ENCODE measurements at regions not wholly inside any gene's neighbourhood (a gene's known extent, or its start where the extent isn't known, plus 50 kb on each side); places are given as distances from the start of the nearest gene placed in this dataset.
"Not testable (repeated sequence)": the region's sequence is repeated elsewhere in the genome, so short reads cannot be mapped to it uniquely, and the experiment has no call there.

DNA sequence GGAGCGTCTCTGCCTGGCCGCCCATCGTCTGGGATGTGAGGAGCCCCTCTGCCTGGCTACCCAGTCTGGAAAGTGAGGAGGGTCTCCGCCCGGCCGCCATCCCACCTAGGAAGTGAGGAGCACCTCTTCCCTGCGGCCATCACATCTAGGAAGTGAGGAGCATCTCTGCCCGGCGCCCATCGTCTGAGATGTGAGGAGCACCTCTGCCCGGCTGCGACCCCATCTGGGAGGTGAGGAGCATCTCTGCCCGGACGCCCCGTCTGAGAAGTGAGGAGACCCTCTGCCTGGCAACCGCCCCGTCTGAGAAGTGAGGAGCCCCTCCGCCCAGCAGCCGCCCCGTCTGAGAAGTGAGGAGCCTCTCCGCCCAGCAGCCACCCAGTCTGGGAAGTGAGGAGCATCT lies 84.5 kb downstream of the IDS start:
- not testable (repeated sequence) for DNase-seq (ENCODE audit: low read depth)

DNA sequence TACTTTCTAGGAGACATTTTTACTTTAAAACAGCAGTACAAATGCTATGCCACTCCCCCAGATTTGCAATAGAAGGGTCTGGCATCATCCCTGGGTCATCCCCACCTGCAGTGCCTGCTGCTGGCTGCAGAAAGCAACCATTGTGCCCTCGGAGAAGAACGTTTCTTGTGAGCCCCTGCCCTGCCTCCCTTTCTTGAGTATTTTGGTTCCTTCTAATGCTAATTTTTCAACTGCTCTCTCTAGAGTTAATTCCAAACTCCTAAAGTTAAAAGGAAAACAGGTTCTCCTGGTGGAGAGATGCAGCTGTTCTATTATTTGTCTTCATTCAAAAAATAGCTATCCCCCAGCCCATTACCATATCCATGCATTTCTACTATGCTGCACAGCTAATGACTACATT lies 107.1 kb downstream of the IDS start:
- DNase-seq (ENCODE audit: low read depth), result no peak

- no peak for DNase-seq (ENCODE audit: low read depth)
Measured at GRCh38 chrX:149392921-149393320, 112.2 kb downstream of the IDS start.

DNA sequence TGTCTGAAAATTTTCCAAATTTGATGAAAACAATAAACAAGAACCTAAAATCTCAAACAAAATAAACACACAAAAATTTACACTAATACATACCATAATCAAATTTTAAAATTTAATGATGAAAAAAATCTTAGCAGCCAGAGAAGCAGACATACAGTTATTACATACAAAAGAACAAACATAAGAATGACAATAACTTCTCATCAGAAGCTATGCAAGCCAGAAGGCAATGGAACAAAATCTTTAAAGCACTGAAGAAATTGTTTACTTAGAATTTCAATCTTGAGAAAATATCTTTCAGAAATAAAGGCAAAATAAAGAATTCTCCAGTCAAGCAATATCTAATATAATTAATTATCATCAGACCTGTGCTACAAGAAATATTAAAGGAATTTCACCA lies 121.3 kb downstream of the IDS start:
- no peak for DNase-seq (ENCODE audit: low read depth)

DNA sequence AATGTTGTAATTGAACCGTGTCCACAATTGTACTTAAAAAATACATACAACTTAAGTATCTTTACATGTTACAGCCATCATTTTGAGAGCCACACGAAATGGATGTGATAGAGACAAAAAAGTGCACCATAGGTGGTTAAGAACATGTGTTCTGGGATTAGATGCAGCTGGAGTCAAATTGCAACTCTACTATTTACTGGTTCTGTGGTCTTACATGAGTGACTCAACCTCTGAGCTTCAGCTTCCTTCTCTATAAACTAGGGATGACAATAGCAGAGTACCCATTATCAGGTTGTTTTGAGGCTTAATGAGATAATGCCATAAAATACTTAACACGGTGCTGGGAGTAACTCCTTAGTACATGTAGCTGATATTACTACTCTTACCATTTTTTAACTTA lies 130.4 kb downstream of the IDS start:
- no peak for DNase-seq (ENCODE audit: low read depth)

GRCh38 chrX:149372866-149373265 lies 132.2 kb downstream of the IDS start:
- no peak for DNase-seq (ENCODE audit: low read depth)

GRCh38 chrX:149371986-149372385 lies 133.1 kb downstream of the IDS start:
- peak; percentile 68 for DNase-seq (ENCODE audit: low read depth)

GRCh38 chrX:149370097-149370496 lies 135.0 kb downstream of the IDS start:
- peak; percentile 61 for DNase-seq (ENCODE audit: low read depth)

- no peak for DNase-seq (ENCODE audit: low read depth)
Measured at GRCh38 chrX:149365552-149365951, 139.6 kb downstream of the IDS start.

DNA sequence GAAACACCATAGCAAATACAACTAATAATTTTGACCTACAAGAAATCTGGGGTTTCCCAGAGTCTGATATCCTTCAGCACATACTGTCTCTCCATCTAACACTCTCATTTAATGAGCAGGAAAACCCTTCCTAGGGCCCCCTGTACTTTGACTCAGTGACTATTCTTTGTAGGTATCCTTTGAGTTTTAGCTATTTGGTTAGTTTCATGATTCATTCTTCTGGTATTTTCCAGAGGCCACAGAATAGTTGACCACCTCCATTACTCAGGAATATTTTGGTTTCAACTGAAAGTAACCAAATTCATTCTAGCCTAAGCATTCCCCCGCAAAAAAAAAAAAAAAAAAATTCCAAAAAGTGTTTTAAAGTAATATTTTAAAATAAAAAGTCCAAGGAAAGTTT lies 140.0 kb downstream of the IDS start:
- DNase-seq (ENCODE audit: low read depth), result no peak

DNA sequence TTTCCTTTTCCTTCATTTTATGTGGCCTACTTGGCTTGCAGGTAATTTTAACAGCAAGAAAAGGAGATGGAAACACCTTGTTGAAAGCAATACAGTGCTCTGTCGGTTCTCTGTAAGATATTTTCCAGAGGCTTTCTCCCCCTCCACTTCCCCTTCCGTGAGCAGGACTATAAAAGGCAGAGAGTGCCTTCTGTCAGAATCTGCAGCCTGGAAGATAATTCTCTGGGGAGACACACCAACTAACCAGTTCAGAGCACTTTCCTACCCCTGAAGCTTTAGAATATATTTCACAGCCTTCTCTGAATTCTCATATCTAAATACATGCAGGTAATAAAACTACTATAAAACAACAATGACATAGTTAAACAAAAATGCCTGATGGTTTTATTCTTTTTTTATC lies 141.1 kb downstream of the IDS start:
- DNase-seq (ENCODE audit: low read depth), result no peak

- no peak for DNase-seq (ENCODE audit: low read depth)
Measured at GRCh38 chrX:149346306-149346705, 158.8 kb downstream of the IDS start.

DNA sequence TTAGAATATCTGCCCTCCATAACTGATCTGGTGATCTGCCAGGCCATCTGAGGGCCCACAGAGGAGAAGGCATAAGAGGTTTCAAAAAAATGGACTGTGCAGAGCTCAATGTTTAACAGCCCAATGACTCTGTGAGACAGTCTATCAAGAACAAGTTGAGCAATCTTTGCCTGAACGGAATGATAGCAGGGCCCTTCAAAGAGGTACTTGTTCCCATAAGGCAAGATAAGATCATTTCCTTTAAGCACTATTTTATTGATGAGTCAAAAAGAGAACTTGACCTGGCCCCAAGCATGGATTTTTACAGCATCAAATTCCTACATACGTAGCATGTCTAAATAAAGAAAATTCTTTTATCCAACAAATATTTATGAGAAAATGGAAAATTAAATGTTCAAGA lies 182.8 kb downstream of the IDS start:
- DNase-seq (ENCODE audit: low read depth), result no peak

GRCh38 chrX:149313871-149314371 lies 191.2 kb downstream of the IDS start:
- DNase-seq (ENCODE audit: low read depth), result peak; percentile 56

DNA sequence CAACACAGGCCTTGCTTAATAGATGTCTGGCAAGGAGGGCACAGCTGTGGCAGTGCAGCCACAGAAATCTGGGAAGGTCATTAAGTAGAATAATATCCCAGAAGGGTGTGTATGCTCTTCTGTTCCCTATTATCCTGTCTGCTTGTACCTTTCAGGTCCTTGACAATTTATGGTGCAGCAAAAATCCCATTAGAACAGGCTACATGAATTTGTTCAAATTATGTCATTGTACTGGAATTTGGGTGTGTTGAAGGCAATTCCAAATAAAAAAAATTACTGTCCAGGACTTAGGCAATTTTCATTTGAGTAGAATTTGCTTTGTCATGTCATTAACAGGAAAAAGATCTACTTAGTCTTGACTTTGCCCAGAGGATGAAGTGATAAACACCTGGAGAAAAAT lies 192.1 kb downstream of the IDS start:
- peak; percentile 45 for DNase-seq (ENCODE audit: low read depth)

GRCh38 chrX:149312097-149312496 lies 193.0 kb downstream of the IDS start:
- DNase-seq (ENCODE audit: low read depth), result no peak

- no peak for DNase-seq (ENCODE audit: low read depth)
Measured at GRCh38 chrX:149302705-149303104, 202.4 kb downstream of the IDS start.

DNA sequence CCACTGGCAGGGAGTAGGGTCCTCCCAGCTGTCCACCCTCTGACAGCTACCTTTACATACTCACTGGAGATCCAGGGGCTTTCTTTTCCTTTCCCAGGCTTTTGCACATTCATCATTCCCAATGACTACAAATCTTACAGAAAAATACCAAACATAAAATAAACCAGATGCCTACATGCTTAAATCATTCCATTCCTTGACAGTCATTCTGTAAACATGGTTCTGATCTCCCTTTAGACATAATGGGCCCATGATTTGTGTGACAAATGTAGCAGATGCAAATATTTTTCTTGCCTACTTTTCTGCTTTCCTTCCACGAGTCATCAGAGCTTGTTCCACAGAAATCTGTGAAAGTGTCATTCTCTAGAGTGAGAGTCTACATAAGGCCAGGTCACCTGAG lies 207.0 kb downstream of the IDS start:
- DNase-seq (ENCODE audit: low read depth), result no peak

DNA sequence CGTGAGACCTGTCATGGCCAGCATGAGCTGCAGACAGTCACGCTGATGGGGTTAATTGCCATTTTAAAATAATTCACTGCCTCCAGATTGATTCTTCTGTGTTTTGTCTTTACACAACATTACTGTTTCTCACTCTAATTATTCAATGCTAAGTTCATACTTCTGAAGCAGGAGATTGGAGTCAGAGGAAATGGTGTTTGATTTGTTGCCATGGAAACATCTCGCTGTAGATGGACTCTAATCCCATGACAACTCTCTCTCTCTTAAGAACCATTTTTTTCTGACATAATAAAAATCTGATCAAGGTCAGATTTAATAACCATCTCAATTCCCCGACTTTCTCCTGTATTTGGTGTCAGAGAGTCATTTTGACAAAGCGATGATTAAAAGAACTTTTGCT lies 209.0 kb downstream of the IDS start:
- DNase-seq (ENCODE audit: low read depth), result no peak

DNA sequence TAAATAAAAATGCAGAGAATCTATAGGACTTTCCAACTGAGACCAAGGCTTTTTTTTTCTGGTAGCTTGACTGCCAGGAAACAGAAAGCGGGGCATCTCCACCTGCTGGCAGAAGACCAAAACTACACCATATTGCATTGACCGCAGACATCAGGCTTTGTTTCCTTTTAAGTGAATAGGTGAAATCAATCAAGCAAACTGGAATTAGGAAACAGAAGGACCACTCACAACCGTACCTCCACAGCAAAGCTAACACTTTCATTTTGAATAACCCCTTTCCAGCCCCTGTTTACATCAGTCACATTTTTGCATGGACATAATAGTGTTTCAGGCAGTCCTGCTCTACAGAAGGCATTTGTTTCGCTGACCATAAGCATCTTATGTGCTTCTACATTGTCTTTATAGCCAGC lies 218.2 kb downstream of the IDS start:
- no peak for DNase-seq (ENCODE audit: low read depth)

- no peak for DNase-seq (ENCODE audit: low read depth)
Measured at GRCh38 chrX:149284616-149285015, 220.5 kb downstream of the IDS start.

- no peak for DNase-seq (ENCODE audit: low read depth)
Measured at GRCh38 chrX:149283853-149284252, 221.3 kb downstream of the IDS start.

DNA sequence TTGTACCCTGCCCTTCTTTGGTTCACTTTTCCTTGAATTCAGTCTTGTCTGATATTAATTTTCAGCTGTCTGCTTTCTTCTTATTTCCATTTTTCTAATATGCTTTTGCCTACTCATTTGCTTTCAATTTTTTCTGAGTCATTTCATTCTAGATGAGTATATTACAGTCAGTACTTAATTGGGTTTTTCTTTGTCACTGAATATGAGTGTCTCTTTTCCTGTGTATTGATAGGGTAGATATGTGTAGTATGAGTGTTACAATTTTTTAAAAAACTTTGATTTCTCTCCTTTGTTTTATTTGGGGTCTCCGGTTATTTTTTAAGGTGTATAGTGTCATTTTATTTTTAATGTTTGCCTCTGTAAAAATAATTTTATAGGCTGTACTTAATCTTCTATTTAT lies 222.2 kb downstream of the IDS start:
- DNase-seq (ENCODE audit: low read depth), result no peak

- no peak for DNase-seq (ENCODE audit: low read depth)
Measured at GRCh38 chrX:149280011-149280410, 225.1 kb downstream of the IDS start.

DNA sequence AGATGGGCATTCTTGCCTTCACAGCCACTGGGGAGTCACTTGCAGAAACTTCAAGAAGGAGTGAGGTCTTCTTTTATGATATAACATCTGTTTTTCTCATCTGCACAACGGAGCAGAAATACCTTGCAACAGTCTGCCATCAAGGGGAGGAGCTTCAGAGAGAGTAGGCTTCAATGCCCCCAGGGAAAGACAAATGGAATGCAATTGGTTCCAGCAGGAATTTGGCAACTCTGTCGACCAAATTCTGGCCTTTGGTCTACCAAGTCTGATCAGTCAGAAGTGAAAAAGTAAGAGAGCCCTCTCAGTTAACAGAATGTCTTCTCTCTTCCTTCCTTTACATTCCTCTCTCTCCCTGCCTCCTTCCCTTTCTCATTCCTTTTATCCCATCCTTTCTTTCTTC lies 229.3 kb downstream of the IDS start:
- no peak for DNase-seq (ENCODE audit: low read depth)

Measured in GM04503 (cell line).